ENCODE measurements at regions not wholly inside any gene's neighbourhood (a gene's known extent, or its start where the extent isn't known, plus 50 kb on each side); places are given as distances from the start of the nearest gene placed in this dataset.

DNA sequence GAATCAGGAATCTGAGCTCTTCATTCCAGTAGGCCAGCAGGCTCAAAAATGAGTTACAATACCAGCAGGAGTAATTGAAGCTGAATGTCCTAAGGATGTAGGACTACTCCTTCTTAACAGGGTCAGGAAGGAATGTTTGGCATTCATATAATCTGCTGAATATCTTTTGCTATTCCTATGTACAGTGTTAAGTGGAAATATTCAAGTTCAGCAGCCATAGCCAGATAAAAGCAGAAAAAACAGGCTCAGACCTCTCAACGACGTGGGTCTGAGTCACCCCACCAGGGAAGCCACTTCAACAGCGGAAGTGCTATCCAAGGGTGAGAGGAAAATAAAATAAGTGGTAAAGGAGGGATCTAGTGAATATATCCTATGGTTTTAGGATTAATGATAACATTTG, 577.0 kb downstream of the SPOCK3 start:
- Mint-ChIP-seq H3K36me3 (ENCODE audit: insufficient read depth in 1 of 3, low read depth in 3 of 3) (no peaks in the 10 kb centered on the region), H3K4me1 (peaks cover 4% of the 10 kb centered on the region in 2 experiments), H3K27me3 (ENCODE audit: low read depth) (no peaks in the 10 kb centered on the region), H3K9me3 (no peaks in the 10 kb centered on the region), H3K27ac (no peak overlapping the region), H3K4me3 (no peak overlapping the region)
- Histone ChIP-seq H3K23me2 (ENCODE audit: insufficient read length, low read depth, low read length, poor library complexity, severe bottlenecking) (no peaks in the 10 kb centered on the region), H3K4ac (ENCODE audit: low read depth, low read length) (no peak overlapping the region), H3K14ac (ENCODE audit: insufficient read depth, low read length) (no peak overlapping the region), H2BK5ac (ENCODE audit: insufficient read length, low read length) (no peak overlapping the region), H3K23ac (ENCODE audit: insufficient read length, low read depth, low read length) (no peak overlapping the region), H3K27ac (ENCODE audit: insufficient read length, low read depth, low read length) (no peak overlapping the region), H2BK15ac (ENCODE audit: low read depth, low read length) (no peak overlapping the region), H3K79me1 (ENCODE audit: insufficient read depth, low read depth, low read length, poor library complexity, severe bottlenecking) (no peaks in the 10 kb centered on the region), H3K27me3 (ENCODE audit: insufficient read depth, low read length) (no peaks in the 10 kb centered on the region), H2BK120ac (ENCODE audit: low read depth, low read length, poor library complexity, severe bottlenecking) (no peak overlapping the region), H3K56ac (ENCODE audit: insufficient read length, low read depth, low read length) (no peak overlapping the region), H3K9me3 (ENCODE audit: control insufficient read depth, low read depth, low read length) (no peaks in the 10 kb centered on the region), H3K9ac (ENCODE audit: extremely low read depth, insufficient read length, low read length) (no peak overlapping the region), H4K8ac (replicated peaks; ENCODE audit: insufficient read length, low read depth, low read length) (no peak overlapping the region), H3K18ac (ENCODE audit: insufficient read length, low read depth, low read length) (no peak overlapping the region), H3K79me2 (ENCODE audit: insufficient read depth, low read length) (no peaks in the 10 kb centered on the region), H3K4me1 (ENCODE audit: insufficient read depth, low read length) (no peaks in the 10 kb centered on the region), H2AFZ (ENCODE audit: low read length) (no peak overlapping the region), H2BK20ac (ENCODE audit: low read depth, low read length, poor library complexity, severe bottlenecking) (no peak overlapping the region), H4K5ac (ENCODE audit: insufficient read length, low read depth, low read length) (no peak overlapping the region), H4K91ac (ENCODE audit: insufficient read length, low read depth, low read length) (no peak overlapping the region), H3K4me2 (ENCODE audit: insufficient read depth, insufficient read length, low read length) (no peak overlapping the region), H2BK12ac (ENCODE audit: insufficient read length, low read depth, low read length) (no peak overlapping the region), H3T11ph (ENCODE audit: low read length) (no peak overlapping the region), H4K20me1 (ENCODE audit: control insufficient read depth, insufficient read depth, insufficient read length) (no peaks in the 10 kb centered on the region), H2AK5ac (ENCODE audit: insufficient read length, low read length) (no peak overlapping the region)
- TF ChIP-seq, protein P1, sequence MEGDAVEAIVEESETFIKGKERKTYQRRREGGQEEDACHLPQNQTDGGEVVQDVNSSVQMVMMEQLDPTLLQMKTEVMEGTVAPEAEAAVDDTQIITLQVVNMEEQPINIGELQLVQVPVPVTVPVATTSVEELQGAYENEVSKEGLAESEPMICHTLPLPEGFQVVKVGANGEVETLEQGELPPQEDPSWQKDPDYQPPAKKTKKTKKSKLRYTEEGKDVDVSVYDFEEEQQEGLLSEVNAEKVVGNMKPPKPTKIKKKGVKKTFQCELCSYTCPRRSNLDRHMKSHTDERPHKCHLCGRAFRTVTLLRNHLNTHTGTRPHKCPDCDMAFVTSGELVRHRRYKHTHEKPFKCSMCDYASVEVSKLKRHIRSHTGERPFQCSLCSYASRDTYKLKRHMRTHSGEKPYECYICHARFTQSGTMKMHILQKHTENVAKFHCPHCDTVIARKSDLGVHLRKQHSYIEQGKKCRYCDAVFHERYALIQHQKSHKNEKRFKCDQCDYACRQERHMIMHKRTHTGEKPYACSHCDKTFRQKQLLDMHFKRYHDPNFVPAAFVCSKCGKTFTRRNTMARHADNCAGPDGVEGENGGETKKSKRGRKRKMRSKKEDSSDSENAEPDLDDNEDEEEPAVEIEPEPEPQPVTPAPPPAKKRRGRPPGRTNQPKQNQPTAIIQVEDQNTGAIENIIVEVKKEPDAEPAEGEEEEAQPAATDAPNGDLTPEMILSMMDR (conservative IDR thresholded peaks at IDR 0.05): no peak
- no CpG with 5 or more reads among the region's 3 CpGs for WGBS (ENCODE audit: extremely low coverage, insufficient read length, low lambda C conversion rate)
- DNase-seq: no peak
